ENCODE measurements at regions not wholly inside any gene's neighbourhood (a gene's known extent, or its start where the extent isn't known, plus 50 kb on each side); places are given as distances from the start of the nearest gene placed in this dataset.
A peak's percentile ranks its signal among the peaks of the same experiment; 100 is the strongest.

GRCh38 chr2:43020296-43020695 lies 206.1 kb downstream of the ZFP36L2 start:
- Histone ChIP-seq H3K4me3 (no peak overlapping the region), H3K36me3 (replicated peaks; ENCODE audit: insufficient read depth, low read depth) (no peaks in the 10 kb centered on the region), H3K9me3 (ENCODE audit: low read depth) (peaks cover 7% of the 10 kb centered on the region), H2AFZ (no peak overlapping the region), H4K20me1 (ENCODE audit: insufficient read depth, poor library complexity, severe bottlenecking) (no peaks in the 10 kb centered on the region), H3K4me1 (ENCODE audit: insufficient read depth) (peaks cover 21% of the 10 kb centered on the region), H3K4me2 (no peak overlapping the region), H3K9me2 (replicated peaks; ENCODE audit: insufficient read depth) (no peaks in the 10 kb centered on the region), H3K27me3 (no peaks in the 10 kb centered on the region), H3K79me2 (no peaks in the 10 kb centered on the region), H3K27ac (no peak overlapping the region)
- 93% methylated on average over 1 of the region's 1 CpG for WGBS (ENCODE audit: low lambda C conversion rate, missing lambda C conversion rate)
- DNase-seq (ENCODE audit: low spot score), result no peak
- TF ChIP-seq EZH2phosphoT487 (IDR thresholded peaks at IDR 0.05; ENCODE audit: low read depth, severe bottlenecking, unreplicated experiment) (no peak), EZH2 (IDR thresholded peaks at IDR 0.05; ENCODE audit: borderline replicate concordance) (no peak)
- TF ChIP-seq, protein P1, sequence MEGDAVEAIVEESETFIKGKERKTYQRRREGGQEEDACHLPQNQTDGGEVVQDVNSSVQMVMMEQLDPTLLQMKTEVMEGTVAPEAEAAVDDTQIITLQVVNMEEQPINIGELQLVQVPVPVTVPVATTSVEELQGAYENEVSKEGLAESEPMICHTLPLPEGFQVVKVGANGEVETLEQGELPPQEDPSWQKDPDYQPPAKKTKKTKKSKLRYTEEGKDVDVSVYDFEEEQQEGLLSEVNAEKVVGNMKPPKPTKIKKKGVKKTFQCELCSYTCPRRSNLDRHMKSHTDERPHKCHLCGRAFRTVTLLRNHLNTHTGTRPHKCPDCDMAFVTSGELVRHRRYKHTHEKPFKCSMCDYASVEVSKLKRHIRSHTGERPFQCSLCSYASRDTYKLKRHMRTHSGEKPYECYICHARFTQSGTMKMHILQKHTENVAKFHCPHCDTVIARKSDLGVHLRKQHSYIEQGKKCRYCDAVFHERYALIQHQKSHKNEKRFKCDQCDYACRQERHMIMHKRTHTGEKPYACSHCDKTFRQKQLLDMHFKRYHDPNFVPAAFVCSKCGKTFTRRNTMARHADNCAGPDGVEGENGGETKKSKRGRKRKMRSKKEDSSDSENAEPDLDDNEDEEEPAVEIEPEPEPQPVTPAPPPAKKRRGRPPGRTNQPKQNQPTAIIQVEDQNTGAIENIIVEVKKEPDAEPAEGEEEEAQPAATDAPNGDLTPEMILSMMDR (IDR thresholded peaks at IDR 0.05; ENCODE audit: poor library complexity), result no peak

DNA sequence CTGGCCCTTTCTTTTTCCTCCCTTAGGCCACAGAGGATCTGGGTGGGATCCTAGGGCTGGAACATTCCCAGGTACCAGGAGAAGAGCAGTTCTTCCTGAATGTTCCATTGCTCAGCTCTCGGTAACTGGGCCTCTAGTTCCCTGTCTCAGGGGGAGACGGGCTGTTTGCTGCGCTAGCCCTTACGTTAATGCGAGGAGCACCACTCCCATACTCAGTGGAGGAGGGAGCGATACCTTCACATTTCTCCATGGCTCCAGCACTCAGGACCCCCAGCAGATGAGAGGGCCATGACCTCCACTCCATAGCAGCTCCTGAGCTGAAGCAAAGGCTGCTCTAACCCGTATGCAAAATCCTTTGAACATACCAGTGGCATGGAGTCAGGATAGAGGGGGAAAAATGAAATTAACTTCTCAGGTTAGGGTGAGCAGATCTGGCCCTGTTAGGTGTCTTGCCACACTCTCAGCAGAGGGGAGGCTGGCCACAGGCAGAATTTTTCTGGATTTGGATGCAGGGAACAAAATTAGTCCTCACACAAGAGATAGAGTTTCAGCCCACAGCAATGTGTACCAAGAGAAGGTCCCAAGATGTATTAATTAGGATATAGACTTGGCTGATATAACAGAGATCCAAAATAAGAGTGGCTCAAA lies 206.7 kb downstream of the ZFP36L2 start:
- peaks cover 21% of the 10 kb centered on the region for H3K4me1 ChIP-seq (ENCODE audit: insufficient read depth)
- no peaks in the 10 kb centered on the region for H4K20me1 ChIP-seq (ENCODE audit: insufficient read depth, poor library complexity, severe bottlenecking)
- no peak overlapping the region for H3K27ac ChIP-seq
- DNase-seq (ENCODE audit: low spot score), result no peak
- peaks cover 7% of the 10 kb centered on the region for H3K9me3 ChIP-seq (ENCODE audit: low read depth)
- TF ChIP-seq, protein P1 (IDR thresholded peaks at IDR 0.05; ENCODE audit: poor library complexity), result no peak
- TF ChIP-seq EZH2 (IDR thresholded peaks at IDR 0.05; ENCODE audit: borderline replicate concordance) (no peak), EZH2phosphoT487 (IDR thresholded peaks at IDR 0.05; ENCODE audit: low read depth, severe bottlenecking, unreplicated experiment) (no peak)
- H3K4me2 ChIP-seq, result no peak overlapping the region
- no peaks in the 10 kb centered on the region for H3K9me2 ChIP-seq (replicated peaks; ENCODE audit: insufficient read depth)
- no peak overlapping the region for H2AFZ ChIP-seq
- WGBS (ENCODE audit: low lambda C conversion rate, missing lambda C conversion rate), result 96% methylated on average over 7 of the region's 7 CpGs
- no peaks in the 10 kb centered on the region for H3K27me3 ChIP-seq
- H3K79me2 ChIP-seq, result no peaks in the 10 kb centered on the region
- H3K4me3 ChIP-seq, result no peak overlapping the region
- H3K36me3 ChIP-seq (replicated peaks; ENCODE audit: insufficient read depth, low read depth), result no peaks in the 10 kb centered on the region

- TF ChIP-seq EZH2 (IDR thresholded peaks at IDR 0.05; ENCODE audit: borderline replicate concordance) (no peak), EZH2phosphoT487 (IDR thresholded peaks at IDR 0.05; ENCODE audit: low read depth, severe bottlenecking, unreplicated experiment) (no peak)
- TF ChIP-seq, protein P1 (IDR thresholded peaks at IDR 0.05; ENCODE audit: poor library complexity), result no peak
- peak overlapping the region; percentile 34 for H3K27ac ChIP-seq
- H3K27me3 ChIP-seq, result no peaks in the 10 kb centered on the region
- no peak overlapping the region for H2AFZ ChIP-seq
- H3K36me3 ChIP-seq (replicated peaks; ENCODE audit: insufficient read depth, low read depth), result no peaks in the 10 kb centered on the region
- no peaks in the 10 kb centered on the region for H3K79me2 ChIP-seq
- no peak overlapping the region for H3K4me2 ChIP-seq
- no peak for DNase-seq (ENCODE audit: low spot score)
- no peaks in the 10 kb centered on the region for H3K9me2 ChIP-seq (replicated peaks; ENCODE audit: insufficient read depth)
- no peaks in the 10 kb centered on the region for H4K20me1 ChIP-seq (ENCODE audit: insufficient read depth, poor library complexity, severe bottlenecking)
- 90% methylated on average over 5 of the region's 5 CpGs for WGBS (ENCODE audit: low lambda C conversion rate, missing lambda C conversion rate)
- H3K4me1 ChIP-seq (ENCODE audit: insufficient read depth), result peaks cover 17% of the 10 kb centered on the region
- peaks cover 7% of the 10 kb centered on the region for H3K9me3 ChIP-seq (ENCODE audit: low read depth)
- no peak overlapping the region for H3K4me3 ChIP-seq
These were observed 207.4 kb downstream of the ZFP36L2 start for GRCh38 chr2:43019025-43019367.
